Activated T-helper 1 cell treated with anti-CD3 and anti-CD28 coated beads, Interleukin-12 subunit alpha, Interleukin-12 subunit beta, Interleukin-2, Interleukin-4 antibody, amounts not matched to agents 30 ng/mL and 10 ng/mL and 1 ng/mL, durations not matched to agents 14 hours and 24 hours and 36 hours (primary cell): ENCODE measurements at regions not wholly inside any gene's neighbourhood (a gene's known extent, or its start where the extent isn't known, plus 50 kb on each side); places are given as distances from the start of the nearest gene placed in this dataset.
"Not testable (repeated sequence)": the region's sequence is repeated elsewhere in the genome, so short reads cannot be mapped to it uniquely, and the experiment has no call there.

Experiments used
- DNase-seq: peaks from one replicate; pipeline ENCODE4 v3.0.0; 2021; ENCODE audit warnings: low spot score
- H3K27ac Mint-ChIP-seq: one replicate; pipeline ENCODE4 v1.8.0; 2021; ENCODE audit warnings: mild to moderate bottlenecking, mixed read lengths
- H3K27me3 Mint-ChIP-seq: one replicate; pipeline ENCODE4 v1.8.0; 2022; ENCODE audit warnings: mild to moderate bottlenecking, moderate library complexity, mixed read lengths; ENCODE audit not compliant: insufficient read depth
- H3K36me3 Mint-ChIP-seq: one replicate; pipeline ENCODE4 v1.8.0; 2021; ENCODE audit warnings: low read depth, mixed read lengths
- H3K4me1 Mint-ChIP-seq: one replicate; pipeline ENCODE4 v1.8.0; 2021; ENCODE audit warnings: low read depth, mixed read lengths
- H3K4me3 Mint-ChIP-seq: one replicate; pipeline ENCODE4 v1.8.0; 2021; ENCODE audit warnings: mild to moderate bottlenecking, moderate library complexity, mixed read lengths
- H3K9me3 Mint-ChIP-seq: one replicate; pipeline ENCODE4 v1.8.0; 2021; ENCODE audit warnings: mixed read lengths
- intact Hi-C: fragments of 100-400 bp; cut with micrococcal nuclease; formaldehyde crosslinking; loops from one replicate; pipeline ENCODE4 v1.15.1; 2024

DNA sequence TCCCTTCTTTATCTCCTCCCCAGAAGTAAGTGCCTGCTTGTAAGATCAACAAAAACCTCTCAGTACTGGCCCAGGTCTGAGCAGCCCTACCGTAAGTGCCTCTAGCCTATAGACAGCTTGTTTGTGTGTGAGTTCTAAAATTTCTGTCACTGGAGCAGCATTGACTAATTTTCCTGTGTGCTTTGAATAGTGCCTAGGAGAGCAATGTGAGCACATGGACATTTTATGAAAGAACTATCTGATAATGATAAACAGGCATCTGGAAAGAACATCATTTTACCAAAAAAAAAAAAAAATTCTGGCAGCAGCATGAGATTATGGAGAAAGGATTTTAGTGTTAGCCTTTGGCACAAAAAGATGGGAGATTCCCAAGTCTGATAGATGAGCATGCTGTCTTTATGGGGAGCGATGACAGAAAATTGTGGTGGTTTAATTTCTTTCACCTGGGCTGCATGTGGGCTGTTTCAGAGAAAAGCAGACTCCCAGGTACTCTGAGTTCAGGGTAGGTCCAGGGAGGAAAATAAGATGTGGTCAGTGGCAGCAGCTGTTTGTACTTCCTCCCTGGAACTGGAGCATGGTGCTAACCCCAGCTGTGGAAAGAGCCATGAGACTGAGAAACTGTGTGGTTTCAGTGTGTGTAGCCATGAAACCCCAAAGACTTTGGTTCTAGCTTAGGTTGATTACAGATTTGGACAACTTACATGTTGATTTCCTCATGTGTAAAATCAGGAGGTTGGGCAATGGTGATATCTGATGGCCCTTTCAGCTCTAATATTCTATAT is 419.9 kb downstream of the NTRK2 start:
- intact Hi-C loops = no loop called here
- Mint-ChIP-seq H3K4me3 (no peak overlapping the region), H3K4me1 (no peaks in the 10 kb centered on the region), H3K27me3 (no peaks in the 10 kb centered on the region), H3K27ac (no peak overlapping the region), H3K36me3 (no peaks in the 10 kb centered on the region), H3K9me3 (no peaks in the 10 kb centered on the region)
- DNase-seq = no peak

DNA sequence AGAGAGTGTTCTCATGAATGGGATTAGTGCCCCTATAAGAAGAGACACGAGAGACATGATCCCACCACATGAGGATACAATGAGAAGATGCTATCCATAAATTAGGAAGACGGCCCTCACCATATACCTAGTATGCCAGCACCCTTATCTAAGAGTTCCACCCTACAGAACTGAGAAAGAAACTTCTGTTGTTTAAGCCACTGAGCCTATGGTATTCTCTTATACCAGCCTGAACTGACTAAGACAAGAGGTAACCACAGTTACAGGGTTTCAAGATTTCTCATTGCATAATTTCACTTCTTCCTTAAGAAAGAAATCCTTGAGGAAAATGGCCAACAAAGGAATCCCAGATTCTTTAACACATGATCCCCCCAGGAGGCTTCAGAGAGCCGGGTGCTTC is 412.4 kb downstream of the NTRK2 start:
- Mint-ChIP-seq H3K27ac (no peak overlapping the region), H3K9me3 (peaks cover 5% of the 10 kb centered on the region), H3K36me3 (no peaks in the 10 kb centered on the region), H3K27me3 (no peaks in the 10 kb centered on the region), H3K4me3 (no peak overlapping the region), H3K4me1 (no peaks in the 10 kb centered on the region)
- DNase-seq = no peak
- intact Hi-C loops = no loop called here

GRCh38 chr9:85079349-85079748 is 409.8 kb downstream of the NTRK2 start:
- no peak for DNase-seq
- Mint-ChIP-seq H3K4me3 (no peak overlapping the region), H3K4me1 (no peaks in the 10 kb centered on the region), H3K36me3 (no peaks in the 10 kb centered on the region), H3K27ac (no peak overlapping the region), H3K9me3 (peaks cover 5% of the 10 kb centered on the region), H3K27me3 (no peaks in the 10 kb centered on the region)
- intact Hi-C loops = no loop called here

- DNase-seq = no peak
- intact Hi-C loops = no loop called here
These were observed 408.4 kb downstream of the NTRK2 start for GRCh38 chr9:85077944-85078343.

DNA sequence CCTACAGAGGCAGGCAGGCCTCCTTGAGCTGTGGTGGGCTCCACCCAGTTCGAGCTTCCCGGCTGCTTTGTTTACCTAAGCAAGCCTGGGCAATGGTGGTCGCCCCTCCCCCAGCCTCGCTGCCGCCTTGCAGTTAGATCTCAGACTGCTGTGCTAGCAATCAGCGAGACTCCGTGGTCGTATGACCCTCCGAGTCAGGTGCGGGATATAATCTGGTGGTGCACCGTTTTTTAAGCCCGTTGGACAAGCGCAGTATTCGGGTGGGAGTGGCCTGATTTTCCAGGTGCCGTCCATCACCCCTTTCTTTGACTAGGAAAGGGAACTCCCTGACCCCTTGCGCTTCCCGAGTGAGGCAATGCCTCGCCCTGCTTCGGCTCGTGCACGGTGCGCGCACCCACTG is 407.6 kb downstream of the NTRK2 start:
- H3K27me3 Mint-ChIP-seq, H3K36me3 Mint-ChIP-seq, H3K9me3 Mint-ChIP-seq, H3K4me3 Mint-ChIP-seq, H3K27ac Mint-ChIP-seq, intact Hi-C loops, H3K4me1 Mint-ChIP-seq, DNase-seq: not testable (repeated sequence)

More at GRCh38 chr9:85077944-85078343, 408.4 kb downstream of the NTRK2 start:
- Mint-ChIP-seq H3K9me3 (peaks cover 5% of the 10 kb centered on the region), H3K4me3 (no peak overlapping the region), H3K4me1 (no peaks in the 10 kb centered on the region), H3K27me3 (no peaks in the 10 kb centered on the region), H3K27ac (no peak overlapping the region), H3K36me3 (no peaks in the 10 kb centered on the region)
